GM12872 (cell line): ENCODE measurements at regions not wholly inside any gene's neighbourhood (a gene's known extent, or its start where the extent isn't known, plus 50 kb on each side); places are given as distances from the start of the nearest gene placed in this dataset.

Experiments used
- TF ChIP-seq, protein P1 (sequence below): IDR thresholded peaks from 3 replicates; pipeline ENCODE4 v1.5.1; 2011; ENCODE audit warnings: low read depth, mild to moderate bottlenecking, low read length, moderate library complexity; ENCODE audit not compliant: insufficient read depth

DNA sequence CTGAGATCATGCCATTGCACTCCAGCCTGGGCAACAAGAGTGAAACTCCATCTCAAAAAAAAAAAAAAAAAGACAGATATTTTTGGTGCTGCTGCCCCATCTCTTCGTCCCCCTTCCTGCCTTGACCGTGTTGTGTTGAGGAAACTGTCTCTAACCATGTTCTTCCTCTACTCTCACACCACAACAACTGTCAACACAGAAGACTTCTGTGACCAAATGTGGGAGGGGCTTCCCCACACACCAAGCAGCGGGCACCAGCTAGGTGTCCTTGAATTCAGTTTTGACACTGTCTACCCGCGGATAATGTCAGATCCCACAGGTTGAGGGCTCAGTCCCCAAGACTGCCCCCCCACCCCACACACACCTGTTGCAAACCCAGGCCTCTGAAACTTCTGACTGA, 104.7 kb upstream of the BCOR start:
- TF ChIP-seq, protein P1, sequence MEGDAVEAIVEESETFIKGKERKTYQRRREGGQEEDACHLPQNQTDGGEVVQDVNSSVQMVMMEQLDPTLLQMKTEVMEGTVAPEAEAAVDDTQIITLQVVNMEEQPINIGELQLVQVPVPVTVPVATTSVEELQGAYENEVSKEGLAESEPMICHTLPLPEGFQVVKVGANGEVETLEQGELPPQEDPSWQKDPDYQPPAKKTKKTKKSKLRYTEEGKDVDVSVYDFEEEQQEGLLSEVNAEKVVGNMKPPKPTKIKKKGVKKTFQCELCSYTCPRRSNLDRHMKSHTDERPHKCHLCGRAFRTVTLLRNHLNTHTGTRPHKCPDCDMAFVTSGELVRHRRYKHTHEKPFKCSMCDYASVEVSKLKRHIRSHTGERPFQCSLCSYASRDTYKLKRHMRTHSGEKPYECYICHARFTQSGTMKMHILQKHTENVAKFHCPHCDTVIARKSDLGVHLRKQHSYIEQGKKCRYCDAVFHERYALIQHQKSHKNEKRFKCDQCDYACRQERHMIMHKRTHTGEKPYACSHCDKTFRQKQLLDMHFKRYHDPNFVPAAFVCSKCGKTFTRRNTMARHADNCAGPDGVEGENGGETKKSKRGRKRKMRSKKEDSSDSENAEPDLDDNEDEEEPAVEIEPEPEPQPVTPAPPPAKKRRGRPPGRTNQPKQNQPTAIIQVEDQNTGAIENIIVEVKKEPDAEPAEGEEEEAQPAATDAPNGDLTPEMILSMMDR, result no peak

DNA sequence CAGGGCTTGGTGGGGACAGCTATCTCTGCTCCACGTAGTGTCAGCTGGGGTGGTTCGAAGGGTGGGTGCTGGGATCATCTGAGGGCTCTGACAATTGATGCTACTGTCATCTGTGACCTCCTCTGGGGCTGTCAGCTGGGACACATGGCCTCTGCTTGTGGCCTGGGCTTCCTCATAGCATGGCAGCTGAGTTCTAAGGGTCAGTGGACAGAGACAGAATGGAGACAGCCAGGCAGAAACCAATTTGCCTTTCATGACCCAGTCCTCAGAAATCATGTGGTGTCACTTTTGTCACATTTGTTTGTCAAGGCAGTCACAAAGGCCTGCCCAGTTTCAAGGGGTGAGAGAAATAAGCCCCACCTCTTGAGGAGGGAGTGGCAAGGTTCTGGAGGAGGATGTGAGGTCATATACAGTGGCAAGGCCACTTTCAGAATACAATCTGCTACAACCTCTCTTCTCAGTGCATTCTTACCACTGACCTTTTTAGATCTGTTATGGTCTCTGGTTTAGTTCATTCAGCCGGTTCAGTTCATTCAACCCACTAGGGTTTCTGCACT, 103.6 kb upstream of the BCOR start:
- TF ChIP-seq, protein P1, result no peak

DNA sequence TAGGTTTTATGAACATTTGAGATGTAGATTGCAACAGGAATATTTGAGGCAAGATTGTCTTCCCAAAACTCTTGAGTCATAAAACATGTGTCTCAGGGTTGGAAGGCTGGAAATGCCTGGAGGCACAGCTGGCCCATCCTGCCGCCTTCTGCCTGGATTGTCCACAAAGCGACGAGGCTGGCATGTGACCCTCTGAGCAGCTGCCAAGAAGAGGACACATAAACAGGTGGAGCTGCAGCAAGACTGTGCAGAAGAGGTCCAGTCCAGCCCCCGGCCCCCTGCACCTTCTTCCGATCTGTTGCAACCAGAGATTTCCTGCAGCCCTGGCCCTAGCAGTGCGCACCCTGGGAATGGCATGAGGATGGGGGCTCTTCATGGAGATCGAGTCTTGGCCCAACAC, 101.9 kb upstream of the BCOR start:
- TF ChIP-seq, protein P1, result no peak

DNA sequence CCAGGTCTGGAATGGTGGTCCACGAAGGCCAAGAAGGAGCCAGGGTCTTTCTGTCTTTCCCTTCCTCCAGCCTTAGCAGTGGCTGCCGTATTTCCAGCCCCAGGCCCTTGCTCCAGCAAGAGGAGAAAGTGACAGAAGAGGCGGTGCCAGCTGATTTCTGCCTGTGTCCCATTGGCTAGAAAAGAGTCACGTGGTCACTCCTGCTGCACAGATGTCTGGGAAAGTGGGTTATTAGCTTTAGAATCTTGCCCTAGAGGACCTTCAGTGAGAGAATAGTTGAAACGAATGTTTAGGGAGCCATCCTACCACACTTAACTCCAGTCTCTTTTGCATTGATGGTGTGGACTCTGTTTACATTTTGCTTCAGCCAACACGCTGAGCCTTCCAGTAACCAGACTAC, 99.3 kb upstream of the BCOR start:
- TF ChIP-seq, protein P1, result no peak

DNA sequence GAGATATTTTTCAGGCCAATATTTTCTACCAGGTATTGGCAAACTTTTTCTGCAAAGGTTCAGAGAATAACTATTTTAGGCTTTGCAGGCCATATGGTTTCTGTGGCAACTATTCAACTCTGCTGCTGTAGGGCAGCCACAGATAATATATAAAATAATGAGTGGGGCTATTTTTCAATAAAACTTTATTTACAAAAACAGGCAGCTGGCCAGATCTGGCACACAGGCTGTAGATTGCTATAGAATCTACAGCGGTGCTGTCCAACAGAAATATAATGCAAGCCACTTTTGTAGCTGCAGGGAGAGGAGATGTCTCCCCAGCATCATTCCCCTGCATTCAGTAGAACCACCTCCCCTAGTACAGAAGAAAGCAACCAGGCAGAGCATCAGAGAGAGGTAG, 97.6 kb upstream of the BCOR start:
- TF ChIP-seq, protein P1, result no peak

DNA sequence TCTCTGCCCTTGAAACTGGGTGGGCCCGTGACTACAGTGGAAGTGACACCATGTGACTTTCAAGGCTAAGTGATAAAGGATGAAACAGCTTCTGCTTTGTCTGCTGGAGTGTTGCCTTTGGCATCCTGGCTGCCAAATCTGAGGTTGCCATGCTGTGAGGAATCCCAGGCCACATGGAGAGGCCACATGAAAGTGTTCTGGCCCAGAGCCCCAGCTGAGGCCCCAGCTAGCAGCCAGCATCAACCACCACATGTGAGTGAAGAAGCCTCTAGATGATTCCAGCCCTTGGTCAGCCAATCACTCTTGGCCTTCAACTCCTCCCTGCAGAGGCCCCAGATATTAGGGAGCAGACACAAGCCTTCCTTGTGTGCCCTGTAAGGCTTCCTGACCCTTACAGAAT, 94.4 kb upstream of the BCOR start:
- TF ChIP-seq, protein P1, result no peak

DNA sequence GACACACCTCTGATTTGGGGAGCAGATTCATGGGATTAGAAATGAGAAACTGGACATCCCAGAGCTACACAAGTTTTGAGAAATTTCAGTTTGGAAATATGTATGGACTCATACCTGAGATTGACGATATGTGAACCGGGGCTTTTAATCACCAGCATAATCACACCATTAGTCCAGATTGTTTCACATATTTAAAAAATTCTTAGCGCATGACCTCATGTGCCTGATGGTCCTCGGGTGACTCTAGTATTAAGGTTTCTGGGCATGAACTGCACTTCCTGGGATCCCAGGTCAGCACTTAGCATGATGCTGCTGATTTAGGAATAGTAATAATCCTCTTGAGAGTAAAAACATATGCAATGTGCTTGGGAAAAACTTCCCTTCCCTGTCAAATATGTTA, 91.9 kb upstream of the BCOR start:
- TF ChIP-seq, protein P1, result no peak
